ENCODE measurements at regions not wholly inside any gene's neighbourhood (a gene's known extent, or its start where the extent isn't known, plus 50 kb on each side); places are given as distances from the start of the nearest gene placed in this dataset.

- no peak for DNase-seq
These were observed 198.6 kb downstream of the TFCP2L1 start for GRCh38 chr2:121086450-121086849.

- no peak for DNase-seq
These were observed 197.9 kb downstream of the TFCP2L1 start for GRCh38 chr2:121087117-121087516.

GRCh38 chr2:121088251-121089165 lies 196.5 kb downstream of the TFCP2L1 start:
- DNase-seq: no peak

GRCh38 chr2:121089166-121089510 lies 195.9 kb downstream of the TFCP2L1 start:
- no peak for DNase-seq

GRCh38 chr2:121090088-121090715 lies 194.8 kb downstream of the TFCP2L1 start:
- no peak for DNase-seq

- DNase-seq: no peak
These were observed 192.9 kb downstream of the TFCP2L1 start for GRCh38 chr2:121092095-121092494.

- no peak for DNase-seq
These were observed 191.3 kb downstream of the TFCP2L1 start for GRCh38 chr2:121093692-121094091.

GRCh38 chr2:121094101-121094500 lies 190.9 kb downstream of the TFCP2L1 start:
- no peak for DNase-seq

- no peak for DNase-seq
These were observed 190.2 kb downstream of the TFCP2L1 start for GRCh38 chr2:121094845-121095244.

- DNase-seq: peak; percentile 53
These were observed 189.5 kb downstream of the TFCP2L1 start for GRCh38 chr2:121095257-121096080.

GRCh38 chr2:121096611-121097010 lies 188.4 kb downstream of the TFCP2L1 start:
- DNase-seq: no peak

GRCh38 chr2:121098556-121098955 lies 186.4 kb downstream of the TFCP2L1 start:
- DNase-seq: no peak

- peak; percentile 11 for DNase-seq
These were observed 185.4 kb downstream of the TFCP2L1 start for GRCh38 chr2:121099329-121100290.

GRCh38 chr2:121101093-121101715 lies 183.8 kb downstream of the TFCP2L1 start:
- no peak for DNase-seq

- DNase-seq: no peak
These were observed 182.1 kb downstream of the TFCP2L1 start for GRCh38 chr2:121102941-121103340.

- no peak for DNase-seq
These were observed 181.0 kb downstream of the TFCP2L1 start for GRCh38 chr2:121103960-121104359.

- no peak for DNase-seq
These were observed 180.3 kb downstream of the TFCP2L1 start for GRCh38 chr2:121104721-121105141.

GRCh38 chr2:121110924-121111323 lies 174.1 kb downstream of the TFCP2L1 start:
- no peak for DNase-seq

GRCh38 chr2:121118951-121119350 lies 166.1 kb downstream of the TFCP2L1 start:
- DNase-seq: no peak

GRCh38 chr2:121120411-121120810 lies 164.6 kb downstream of the TFCP2L1 start:
- DNase-seq: no peak

GRCh38 chr2:121120991-121121390 lies 164.0 kb downstream of the TFCP2L1 start:
- no peak for DNase-seq

- no peak for DNase-seq
These were observed 163.3 kb downstream of the TFCP2L1 start for GRCh38 chr2:121121661-121122060.
